ENCODE measurements at regions not wholly inside any gene's neighbourhood (a gene's known extent, or its start where the extent isn't known, plus 50 kb on each side); places are given as distances from the start of the nearest gene placed in this dataset.
A peak's percentile ranks its signal among the peaks of the same experiment; 100 is the strongest.

DNA sequence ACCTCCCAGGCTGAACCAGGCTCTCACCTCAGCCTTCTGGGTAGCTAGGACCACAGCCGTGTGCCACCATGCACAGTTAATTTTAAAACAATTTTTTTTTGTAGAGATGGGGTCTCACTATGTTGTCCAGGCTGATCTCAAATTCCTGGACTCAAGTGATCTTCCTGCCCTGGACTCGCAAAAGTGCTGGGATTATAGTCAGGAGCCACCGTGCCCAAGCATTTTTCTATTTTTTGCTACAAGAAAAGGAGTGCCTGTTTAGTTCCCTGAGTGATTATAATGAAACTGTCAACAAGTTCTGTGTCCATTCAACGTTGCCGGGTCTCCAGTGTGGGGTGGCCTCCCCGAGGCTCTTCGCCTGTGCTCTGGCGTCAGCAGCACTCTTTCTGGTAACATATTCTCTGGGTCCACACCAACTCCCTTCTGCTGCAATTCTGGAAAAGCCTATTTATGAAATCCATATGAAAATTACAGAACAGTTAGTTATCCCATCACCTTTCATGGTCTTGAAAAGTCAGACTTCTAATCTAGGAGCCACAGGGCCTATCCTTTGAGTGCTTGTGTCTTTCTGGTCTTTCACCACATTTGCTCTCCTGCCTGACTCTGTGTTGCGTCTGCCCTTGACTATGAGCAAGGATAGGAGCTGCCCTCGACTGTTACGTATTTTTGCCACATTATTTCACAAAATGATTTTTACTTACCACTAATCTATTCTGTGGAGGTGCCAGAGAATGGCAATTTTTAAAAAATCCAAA, 172.7 kb downstream of the SOCS6 start:
- intact Hi-C loops (cut with micrococcal nuclease) = no loop called here
- no peak overlapping the region for H3K4me3 Mint-ChIP-seq
- H3K9me3 Mint-ChIP-seq = no peaks in the 10 kb centered on the region
- no peak overlapping the region for H3K27ac Mint-ChIP-seq
- DNase-seq = no peak
- peaks cover 5% of the 10 kb centered on the region for H3K4me1 Mint-ChIP-seq
- no peaks in the 10 kb centered on the region for H3K36me3 Mint-ChIP-seq (ENCODE audit: low read depth)
- H3K27me3 Mint-ChIP-seq = peaks cover 28% of the 10 kb centered on the region

DNA sequence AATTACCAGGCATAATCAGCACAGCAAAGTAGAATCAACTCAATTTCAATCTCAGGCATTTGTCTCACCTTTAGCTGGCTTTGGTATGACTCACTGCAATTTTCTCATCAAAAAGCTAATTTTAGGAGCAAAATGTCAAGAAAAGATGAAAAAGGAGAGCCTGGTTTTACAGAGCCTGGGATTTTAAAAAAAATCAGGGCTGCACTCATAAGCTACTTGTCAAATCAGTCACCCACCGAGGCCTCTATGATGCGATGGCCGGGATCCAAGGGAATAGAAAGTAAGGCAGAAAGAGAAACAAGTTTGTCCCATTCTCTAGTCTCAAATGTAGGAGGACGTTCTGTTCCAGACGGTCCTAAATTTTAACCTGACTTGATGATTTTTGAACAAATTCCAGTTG, 170.9 kb downstream of the SOCS6 start:
- Mint-ChIP-seq H3K36me3 (ENCODE audit: low read depth) (no peaks in the 10 kb centered on the region), H3K27me3 (peaks cover 27% of the 10 kb centered on the region), H3K27ac (no peak overlapping the region), H3K4me1 (peaks cover 4% of the 10 kb centered on the region), H3K9me3 (no peaks in the 10 kb centered on the region), H3K4me3 (no peak overlapping the region)
- intact Hi-C loops (cut with micrococcal nuclease) = no loop called here
- DNase-seq = no peak

DNA sequence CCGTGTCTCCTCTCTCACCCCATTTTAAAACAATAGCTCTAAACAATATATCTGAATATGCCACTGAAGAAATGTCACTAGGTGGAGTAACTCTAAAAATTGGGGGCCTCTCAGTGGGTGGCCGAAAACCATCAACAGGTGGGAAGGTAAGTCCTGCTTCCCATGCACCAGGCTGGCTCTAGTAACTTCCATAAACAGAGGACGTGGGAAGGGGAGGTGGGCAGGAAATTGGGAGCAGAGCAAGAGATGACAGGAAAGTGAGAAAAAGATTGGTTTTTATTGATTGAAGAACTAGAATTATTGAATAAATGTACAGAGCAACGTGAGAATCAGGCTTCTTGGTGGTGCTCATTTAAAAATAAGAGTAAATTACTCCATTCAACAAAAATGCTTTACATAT, 170.4 kb downstream of the SOCS6 start:
- Mint-ChIP-seq H3K27ac (no peak overlapping the region), H3K27me3 (peaks cover 24% of the 10 kb centered on the region)

DNA sequence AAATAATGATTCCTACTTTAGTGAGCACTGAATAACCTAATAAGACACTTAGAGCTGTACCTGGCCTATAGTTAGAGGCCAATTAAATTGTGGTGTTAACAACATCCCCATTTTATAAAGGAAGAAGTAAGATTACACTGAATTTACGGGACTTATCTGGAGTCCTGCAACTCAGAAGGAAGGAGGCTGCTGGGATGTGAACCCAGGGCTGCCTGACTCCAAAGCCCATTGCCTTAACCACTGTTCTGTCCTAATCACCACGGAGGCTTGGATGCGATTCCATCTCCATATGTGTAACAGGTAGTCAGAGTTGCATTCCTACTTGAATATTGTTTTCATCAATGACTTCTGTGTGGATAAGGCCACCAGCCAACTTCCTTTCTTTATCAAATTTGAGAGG, 168.9 kb downstream of the SOCS6 start:
- DNase-seq = no peak
- Mint-ChIP-seq H3K4me3 (no peak overlapping the region), H3K4me1 (peaks cover 4% of the 10 kb centered on the region), H3K36me3 (ENCODE audit: low read depth) (no peaks in the 10 kb centered on the region), H3K27me3 (peaks cover 12% of the 10 kb centered on the region), H3K9me3 (no peaks in the 10 kb centered on the region), H3K27ac (no peak overlapping the region)
- intact Hi-C loops (cut with micrococcal nuclease) = no loop called here

More for the DNA sequence above, 170.4 kb downstream of the SOCS6 start:
- H3K4me3 Mint-ChIP-seq = no peak overlapping the region
- H3K9me3 Mint-ChIP-seq = no peaks in the 10 kb centered on the region
- no peaks in the 10 kb centered on the region for H3K36me3 Mint-ChIP-seq (ENCODE audit: low read depth)
- peaks cover 4% of the 10 kb centered on the region for H3K4me1 Mint-ChIP-seq
- intact Hi-C loops (cut with micrococcal nuclease) = no loop called here
- no peak for DNase-seq

DNA sequence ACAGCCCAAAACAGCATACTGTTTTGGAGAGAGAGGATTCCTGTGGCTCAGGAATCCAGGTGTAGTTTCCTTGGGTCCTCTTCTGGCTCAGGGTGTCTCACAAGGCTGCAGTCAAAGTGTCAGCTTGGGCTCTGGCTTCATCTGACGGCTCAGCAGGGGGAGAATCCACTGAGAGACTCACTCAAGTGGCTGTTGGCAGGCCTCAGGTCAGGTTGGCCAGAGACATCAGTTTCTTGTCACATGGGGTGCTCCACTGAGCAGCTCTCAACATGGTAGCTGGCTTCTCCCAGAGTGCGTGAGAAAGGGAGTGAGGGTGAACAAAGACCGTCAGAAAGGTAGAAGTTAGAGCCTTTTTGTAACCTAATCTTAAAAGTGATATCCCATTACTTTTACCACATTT, 168.4 kb downstream of the SOCS6 start:
- peaks cover 4% of the 10 kb centered on the region for H3K4me1 Mint-ChIP-seq
- H3K36me3 Mint-ChIP-seq (ENCODE audit: low read depth) = no peaks in the 10 kb centered on the region
- H3K27me3 Mint-ChIP-seq = peaks cover 9% of the 10 kb centered on the region
- no peak overlapping the region for H3K4me3 Mint-ChIP-seq
- H3K9me3 Mint-ChIP-seq = no peaks in the 10 kb centered on the region
- DNase-seq = no peak
- intact Hi-C loops (cut with micrococcal nuclease) = no loop called here
- no peak overlapping the region for H3K27ac Mint-ChIP-seq

DNA sequence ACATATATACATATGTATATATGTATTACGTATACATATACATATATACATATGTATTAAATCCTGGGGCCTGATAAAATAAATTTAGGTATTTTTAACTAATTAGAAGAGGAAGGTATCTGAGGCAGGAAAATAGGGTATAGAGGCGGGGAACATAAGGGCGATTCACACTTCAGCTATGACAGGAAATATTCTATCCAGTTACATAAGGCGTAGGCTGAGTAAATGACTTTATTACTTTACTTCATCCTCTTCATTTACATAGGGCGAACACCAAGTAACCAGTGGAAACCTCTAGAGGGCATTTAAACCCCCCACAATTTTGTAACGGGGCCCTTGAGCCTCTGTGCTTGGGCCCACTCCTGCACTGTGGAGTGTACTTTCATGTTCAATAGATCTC, 167.5 kb downstream of the SOCS6 start:
- Mint-ChIP-seq H3K27ac (no peak overlapping the region), H3K9me3 (no peaks in the 10 kb centered on the region), H3K36me3 (ENCODE audit: low read depth) (no peaks in the 10 kb centered on the region), H3K27me3 (peaks cover under 1% of the 10 kb centered on the region), H3K4me1 (peaks cover 2% of the 10 kb centered on the region), H3K4me3 (no peak overlapping the region)
- intact Hi-C loops (cut with micrococcal nuclease) = no loop called here
- no peak for DNase-seq

DNA sequence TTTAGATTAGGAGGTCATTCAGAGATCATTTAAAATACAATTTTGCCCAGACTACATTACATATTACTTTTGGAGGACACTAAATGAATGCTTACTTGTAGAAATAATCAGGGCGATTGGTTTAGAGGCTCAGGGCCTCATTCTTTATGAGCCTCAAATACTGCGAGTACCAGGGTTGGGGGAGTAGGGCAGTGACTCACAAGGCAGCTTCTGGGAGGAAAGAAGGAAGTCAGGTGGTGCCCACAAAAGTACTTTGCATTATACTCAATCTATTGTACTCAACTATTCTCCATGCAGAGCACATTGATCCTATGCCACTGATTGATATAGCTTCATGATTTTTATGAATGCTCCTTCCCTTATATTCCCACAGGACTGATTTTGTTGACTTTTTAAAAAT, 166.9 kb downstream of the SOCS6 start:
- no peaks in the 10 kb centered on the region for H3K36me3 Mint-ChIP-seq (ENCODE audit: low read depth)
- H3K27me3 Mint-ChIP-seq = no peaks in the 10 kb centered on the region
- no peak for DNase-seq
- peaks cover 2% of the 10 kb centered on the region for H3K4me1 Mint-ChIP-seq
- H3K4me3 Mint-ChIP-seq = no peak overlapping the region
- no peak overlapping the region for H3K27ac Mint-ChIP-seq
- no peaks in the 10 kb centered on the region for H3K9me3 Mint-ChIP-seq
- intact Hi-C loops (cut with micrococcal nuclease) = no loop called here

DNA sequence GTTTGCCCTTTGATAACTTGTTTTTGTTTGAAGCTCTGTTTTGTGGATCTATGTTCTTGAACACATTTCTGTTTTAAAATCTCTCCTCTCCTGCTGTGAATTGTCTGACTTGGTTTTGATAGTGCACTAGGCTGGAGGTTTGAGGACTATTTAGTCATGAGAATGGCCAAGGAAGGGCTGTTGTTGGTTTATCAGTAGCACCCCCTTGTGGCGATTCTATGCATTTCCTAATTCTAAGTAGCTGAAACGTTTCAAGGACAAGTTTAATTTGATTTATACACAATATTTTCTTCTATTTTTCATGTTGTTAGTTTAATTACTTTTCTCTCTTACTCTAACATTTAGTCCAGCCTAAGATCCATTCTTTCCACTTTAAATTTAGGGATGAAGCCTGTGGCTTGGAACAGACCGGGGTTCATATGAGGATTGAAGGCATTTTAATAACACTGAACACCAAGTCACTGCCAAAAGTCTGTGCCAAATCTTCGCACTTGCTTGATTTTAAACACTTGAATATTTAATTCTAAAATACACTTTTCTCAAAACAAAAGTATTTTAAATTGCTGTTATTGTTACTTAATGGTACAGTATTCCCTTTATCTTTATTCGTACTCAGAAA, 166.0 kb downstream of the SOCS6 start:
- Mint-ChIP-seq H3K27me3 (no peaks in the 10 kb centered on the region), H3K27ac (no peak overlapping the region), H3K9me3 (no peaks in the 10 kb centered on the region), H3K4me3 (no peak overlapping the region), H3K36me3 (ENCODE audit: low read depth) (no peaks in the 10 kb centered on the region), H3K4me1 (peaks cover 2% of the 10 kb centered on the region)
- intact Hi-C loops (cut with micrococcal nuclease) = loop anchor here (1.0 kb wide), 1 partner anchor 259 kb away; no protein-coding TSS in a partner anchor
- peak; percentile 77 for DNase-seq

DNA sequence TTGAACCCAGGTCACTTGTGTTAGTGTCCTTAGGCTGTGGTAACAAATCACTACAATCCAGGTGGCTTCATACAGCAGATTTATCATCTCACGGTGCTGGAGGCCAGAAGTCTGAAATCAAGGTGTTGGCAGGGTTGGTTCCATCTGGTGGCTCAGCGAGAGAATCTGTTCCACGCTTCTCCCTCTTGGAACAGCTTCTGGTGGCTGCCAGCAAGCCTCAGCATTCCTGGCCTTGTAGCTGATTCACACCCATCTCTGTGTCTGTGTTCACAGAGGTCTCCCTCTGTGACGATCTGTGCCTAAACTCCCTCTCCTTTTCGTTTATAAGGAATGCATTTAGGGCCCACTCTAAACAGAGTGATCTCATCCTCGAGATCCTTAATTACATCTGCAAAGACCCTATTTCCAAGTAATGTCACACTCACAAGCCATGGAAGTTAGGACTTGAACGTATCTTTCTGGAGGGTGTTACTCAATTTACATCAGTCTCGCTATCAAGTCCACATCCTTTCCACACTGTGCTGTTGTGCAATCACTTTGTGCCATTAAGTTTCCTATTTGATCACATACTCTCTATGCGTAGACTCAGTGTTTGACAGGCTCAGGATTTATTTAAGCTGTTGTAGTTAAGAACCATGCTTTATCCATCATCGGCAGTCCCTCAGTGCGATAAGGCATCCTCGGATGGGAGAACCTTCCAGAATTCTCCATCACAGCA, 164.4 kb downstream of the SOCS6 start:
- Mint-ChIP-seq H3K27ac (no peak overlapping the region), H3K36me3 (ENCODE audit: low read depth) (no peaks in the 10 kb centered on the region), H3K4me3 (no peak overlapping the region), H3K9me3 (no peaks in the 10 kb centered on the region), H3K27me3 (no peaks in the 10 kb centered on the region), H3K4me1 (peaks cover 2% of the 10 kb centered on the region)
- intact Hi-C loops (cut with micrococcal nuclease) = no loop called here
- no peak for DNase-seq

DNA sequence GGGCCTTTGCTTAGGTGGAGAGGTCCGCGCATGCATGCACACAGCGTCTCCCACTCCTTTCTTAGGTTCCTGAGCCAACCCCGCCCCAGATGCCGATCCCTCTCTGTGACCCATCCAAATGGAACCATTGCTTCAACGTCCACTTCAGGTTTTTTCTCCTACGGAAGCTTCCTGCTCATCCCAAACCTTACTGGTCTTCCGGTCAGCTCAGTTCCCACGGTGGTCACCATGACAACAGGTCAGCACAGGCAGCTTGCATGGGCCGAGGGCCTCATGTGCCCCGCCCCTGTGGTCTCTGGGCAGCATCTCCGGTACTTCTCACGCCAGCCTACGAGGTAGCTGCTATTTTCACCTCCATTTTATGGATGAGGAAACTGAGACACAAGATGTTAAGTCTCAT, 163.7 kb downstream of the SOCS6 start:
- intact Hi-C loops (cut with micrococcal nuclease) = no loop called here
- H3K4me3 Mint-ChIP-seq = no peak overlapping the region
- H3K9me3 Mint-ChIP-seq = no peaks in the 10 kb centered on the region
- peaks cover 2% of the 10 kb centered on the region for H3K4me1 Mint-ChIP-seq
- DNase-seq = no peak
- no peaks in the 10 kb centered on the region for H3K36me3 Mint-ChIP-seq (ENCODE audit: low read depth)
- H3K27ac Mint-ChIP-seq = no peak overlapping the region
- H3K27me3 Mint-ChIP-seq = no peaks in the 10 kb centered on the region

DNA sequence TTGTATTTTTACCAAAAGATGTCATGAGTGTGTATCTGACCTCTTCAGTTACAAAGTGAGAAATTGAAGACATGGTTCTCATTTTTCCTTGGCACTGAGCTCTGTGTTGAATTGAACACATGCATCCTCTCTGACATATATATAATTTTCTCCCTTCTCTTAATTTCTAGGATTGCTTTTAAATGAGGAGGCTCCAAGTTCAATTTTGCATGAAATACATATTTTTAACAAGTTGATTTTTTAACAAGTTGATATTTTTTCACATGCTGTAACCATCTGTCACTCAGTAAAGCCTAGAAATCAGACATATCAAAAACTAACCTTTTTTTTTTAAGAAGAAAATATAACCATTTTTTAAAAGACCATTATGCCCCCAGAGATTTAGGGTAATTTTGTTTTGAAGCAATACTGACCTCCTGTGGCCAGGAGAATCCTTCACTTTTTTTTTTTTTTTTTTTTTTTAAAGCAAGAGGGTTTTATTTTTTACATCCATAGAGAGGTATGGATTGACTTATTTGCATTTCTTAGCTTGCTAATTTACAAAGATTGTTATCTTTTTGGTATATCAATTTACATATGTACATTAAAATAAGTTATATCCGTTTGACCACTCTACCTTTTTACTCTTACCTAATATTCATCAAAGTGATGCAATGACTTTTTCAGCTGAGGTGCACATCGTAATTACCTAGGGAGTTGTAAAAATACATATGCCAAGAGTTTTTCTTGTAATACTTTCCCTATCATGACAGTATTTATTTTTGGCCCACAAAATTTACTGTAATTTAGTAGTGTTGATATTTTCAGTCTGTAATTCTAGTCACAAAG, 161.8 kb downstream of the SOCS6 start:
- Mint-ChIP-seq H3K27me3 (no peaks in the 10 kb centered on the region), H3K9me3 (no peaks in the 10 kb centered on the region), H3K4me3 (no peak overlapping the region), H3K36me3 (ENCODE audit: low read depth) (no peaks in the 10 kb centered on the region), H3K4me1 (peaks cover 2% of the 10 kb centered on the region), H3K27ac (no peak overlapping the region)
- DNase-seq = no peak
- intact Hi-C loops (cut with micrococcal nuclease) = no loop called here

DNA sequence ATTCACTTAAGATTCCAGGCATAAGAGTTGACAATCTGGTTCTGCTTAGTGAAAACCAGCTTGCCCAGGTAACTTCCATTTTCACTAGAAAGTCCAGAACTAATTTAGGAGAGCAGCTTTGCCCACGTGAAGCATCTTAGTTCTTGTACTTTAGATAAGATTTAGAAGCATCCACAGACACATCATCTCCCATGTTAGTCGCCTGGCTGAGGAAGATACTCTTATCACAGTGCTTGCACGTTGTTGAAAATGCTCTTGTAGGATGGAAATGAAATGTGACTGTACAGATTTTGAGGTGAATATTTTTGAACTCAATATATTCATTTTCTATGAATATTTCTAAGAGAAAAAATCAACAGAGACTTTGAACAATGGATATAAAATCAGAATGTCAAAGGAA, 159.7 kb downstream of the SOCS6 start:
- H3K9me3 Mint-ChIP-seq = no peaks in the 10 kb centered on the region
- no peaks in the 10 kb centered on the region for H3K27me3 Mint-ChIP-seq
- no peak for DNase-seq
- no peaks in the 10 kb centered on the region for H3K4me1 Mint-ChIP-seq
- no peak overlapping the region for H3K27ac Mint-ChIP-seq
- intact Hi-C loops (cut with micrococcal nuclease) = no loop called here
- H3K36me3 Mint-ChIP-seq (ENCODE audit: low read depth) = no peaks in the 10 kb centered on the region
- H3K4me3 Mint-ChIP-seq = no peak overlapping the region

DNA sequence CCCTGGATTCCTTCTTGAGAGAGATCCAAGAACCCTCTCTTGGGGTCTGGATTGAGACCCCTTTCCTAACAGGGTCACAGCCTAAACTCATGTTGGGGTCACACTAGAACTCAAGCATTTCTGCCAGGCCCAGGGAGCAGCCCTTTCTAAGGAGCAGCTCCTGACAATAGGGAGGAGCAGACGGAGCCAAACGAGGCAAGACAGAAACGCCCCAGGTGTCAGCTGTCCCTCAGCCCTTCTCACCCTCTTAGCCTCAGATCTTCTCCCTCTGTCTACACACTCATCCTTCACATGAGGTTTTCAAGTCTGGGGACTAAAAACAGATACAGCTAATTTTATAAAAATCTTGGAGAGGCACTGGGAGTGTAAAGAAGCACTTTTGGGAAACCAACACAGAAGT, 157.2 kb downstream of the SOCS6 start:
- no peaks in the 10 kb centered on the region for H3K27me3 Mint-ChIP-seq
- H3K4me3 Mint-ChIP-seq = no peak overlapping the region
- peaks cover 7% of the 10 kb centered on the region for H3K9me3 Mint-ChIP-seq
- no peak overlapping the region for H3K27ac Mint-ChIP-seq
- intact Hi-C loops (cut with micrococcal nuclease) = no loop called here
- no peaks in the 10 kb centered on the region for H3K4me1 Mint-ChIP-seq
- DNase-seq = no peak
- H3K36me3 Mint-ChIP-seq (ENCODE audit: low read depth) = no peaks in the 10 kb centered on the region

DNA sequence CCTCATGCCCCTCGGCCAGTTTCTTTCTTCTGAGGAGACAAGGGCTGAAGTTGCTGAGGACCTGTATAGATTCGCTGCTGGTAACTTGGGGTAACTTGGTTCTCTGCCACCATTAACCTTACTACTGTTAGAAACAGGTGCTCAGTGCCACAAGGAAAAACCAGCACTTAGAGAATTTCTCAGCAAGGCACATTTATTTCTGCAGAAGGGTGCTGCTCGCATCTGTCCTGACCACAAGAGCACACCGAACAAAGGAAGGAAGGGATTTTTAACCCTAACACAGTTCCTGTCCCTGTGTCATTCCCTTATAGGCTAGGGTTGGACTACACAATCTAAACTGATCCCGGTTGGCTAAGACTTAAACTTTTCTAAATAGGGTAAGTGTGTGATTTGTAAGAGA, 154.1 kb downstream of the SOCS6 start:
- Mint-ChIP-seq H3K4me3 (no peak overlapping the region), H3K27ac (no peak overlapping the region), H3K9me3 (peaks cover 7% of the 10 kb centered on the region), H3K4me1 (no peaks in the 10 kb centered on the region), H3K27me3 (no peaks in the 10 kb centered on the region), H3K36me3 (ENCODE audit: low read depth) (no peaks in the 10 kb centered on the region)
- DNase-seq = no peak
- intact Hi-C loops (cut with micrococcal nuclease) = no loop called here

Data from activated CD4-positive, alpha-beta T cell treated with anti-CD3 and anti-CD28 coated beads, Interleukin-2, amount 10 ng/mL, durations not matched to agents 24 days and 14 days (primary cell).